HEK293 (cell line): ENCODE measurements at regions not wholly inside any gene's neighbourhood (a gene's known extent, or its start where the extent isn't known, plus 50 kb on each side); places are given as distances from the start of the nearest gene placed in this dataset.

Experiments used
- CTCF ChIA-PET: fragments of 350-600 bp; formaldehyde crosslinking; extraction: SDS; loops from one replicate; lab custom pipeline; 2021; ENCODE audit warnings: antibody characterized with exemption; lab: Yijun Ruan, JAX
- POLR2A ChIA-PET: fragments of 300-600 bp; formaldehyde crosslinking; extraction: SDS; loops from one replicate; lab custom pipeline; 2020; ENCODE audit warnings: antibody characterized with exemption, inconsistent platforms; lab: Yijun Ruan, JAX
- H3K27ac ChIP-seq: fragments of 200-500 bp; sonication (Bioruptor generic); 2 replicates; pipeline ENCODE4 v1.5.1; 2014; ENCODE audit warnings: low read depth, low read length, control low read depth, inconsistent platforms; ENCODE audit errors: extremely low read depth
- H3K36me3 ChIP-seq, 2 experiments: fragments of 200-500 bp in 1 of 2; sonication (Bioruptor generic) in 1 of 2; 1 replicate in 1 of 2; 2 replicates in 1 of 2; pipeline ENCODE4 v1.5.1; 2014 to 2017; ENCODE audit warnings: inconsistent platforms in 2 of 2, low read length in 2 of 2; ENCODE audit not compliant: control insufficient read depth in 2 of 2, insufficient read depth in 1 of 2
- H3K4me1 ChIP-seq: fragments of 200-500 bp; sonication (Bioruptor generic); 2 replicates; pipeline ENCODE4 v1.5.1; 2014; ENCODE audit warnings: mild to moderate bottlenecking, low read length, inconsistent platforms; ENCODE audit not compliant: control insufficient read depth, insufficient read depth
- H3K4me3 ChIP-seq: 2 replicates; pipeline ENCODE4 v1.5.1; 2011; ENCODE audit warnings: low read depth, mild to moderate bottlenecking, control low read depth, low read length, moderate library complexity
- H3K9me3 ChIP-seq: fragments of 200-500 bp; sonication (Bioruptor generic); 2 replicates; pipeline ENCODE4 v1.5.1; 2014; ENCODE audit warnings: low read depth, low read length, inconsistent platforms; ENCODE audit not compliant: control insufficient read depth, insufficient read depth
- ATF2 ChIP-seq: fragments of 450-650 bp; formaldehyde crosslinking; IDR thresholded peaks from 2 replicates; pipeline ENCODE4 v1.5.1; 2016; ENCODE audit warnings: missing biosample characterization, missing genetic modification characterization, low read depth
- EGR2 ChIP-seq: fragments of 450-650 bp; formaldehyde crosslinking; IDR thresholded peaks from 2 replicates; pipeline ENCODE4 v1.5.1; 2016; ENCODE audit warnings: low read depth, missing biosample characterization, missing genetic modification characterization
- GLIS1 ChIP-seq: fragments of 450-650 bp; formaldehyde crosslinking; IDR thresholded peaks from 2 replicates; pipeline ENCODE4 v1.5.1; 2016; ENCODE audit warnings: missing biosample characterization, missing genetic modification characterization
- IKZF3 ChIP-seq: fragments of 450-650 bp; IDR thresholded peaks from 2 replicates; pipeline ENCODE4 v1.5.0; 2018; ENCODE audit warnings: missing biosample characterization, mild to moderate bottlenecking, missing genetic modification characterization, moderate library complexity
- KLF9 ChIP-seq: fragments of 450-650 bp; formaldehyde crosslinking; IDR thresholded peaks from 2 replicates; pipeline ENCODE4 v1.5.1; 2016; ENCODE audit warnings: missing biosample characterization, missing genetic modification characterization, low read depth
- REPIN1 ChIP-seq: fragments of 450-650 bp; formaldehyde crosslinking; IDR thresholded peaks from 2 replicates; pipeline ENCODE4 v1.5.1; 2017; ENCODE audit warnings: missing biosample characterization, missing genetic modification characterization, low read depth
- YY1 ChIP-seq: fragments of 450-650 bp; formaldehyde crosslinking; IDR thresholded peaks from 2 replicates; pipeline ENCODE4 v1.5.1; 2018; ENCODE audit warnings: missing biosample characterization, missing genetic modification characterization
- ZBTB44 ChIP-seq: fragments of 450-650 bp; IDR thresholded peaks from 2 replicates; pipeline ENCODE4 v1.5.1; 2018; ENCODE audit warnings: missing biosample characterization, mild to moderate bottlenecking, missing genetic modification characterization
- ZBTB48 ChIP-seq: fragments of 450-650 bp; formaldehyde crosslinking; IDR thresholded peaks from 2 replicates; pipeline ENCODE4 v1.5.1; 2016; ENCODE audit warnings: missing biosample characterization, missing genetic modification characterization
- ZBTB7A ChIP-seq: fragments of 450-650 bp; formaldehyde crosslinking; IDR thresholded peaks from 2 replicates; pipeline ENCODE4 v1.5.1; 2016; ENCODE audit warnings: low read depth, missing biosample characterization, missing genetic modification characterization
- ZEB2 ChIP-seq: fragments of 450-650 bp; formaldehyde crosslinking; IDR thresholded peaks from 2 replicates; pipeline ENCODE4 v1.5.1; 2016; ENCODE audit warnings: missing biosample characterization, missing genetic modification characterization
- ZIC2 ChIP-seq: fragments of 450-650 bp; formaldehyde crosslinking; IDR thresholded peaks from 2 replicates; pipeline ENCODE4 v1.5.1; 2016; ENCODE audit warnings: missing biosample characterization, missing genetic modification characterization
- ZNF132 ChIP-seq: fragments of 450-650 bp; formaldehyde crosslinking; IDR thresholded peaks from 2 replicates; pipeline ENCODE4 v1.5.1; 2017; ENCODE audit warnings: missing biosample characterization, missing genetic modification characterization, borderline replicate concordance
- ZNF140 ChIP-seq: fragments of 450-650 bp; formaldehyde crosslinking; IDR thresholded peaks from 2 replicates; pipeline ENCODE4 v1.5.1; 2016; ENCODE audit warnings: missing biosample characterization, missing genetic modification characterization
- ZNF23 ChIP-seq: fragments of 450-650 bp; formaldehyde crosslinking; IDR thresholded peaks from 2 replicates; pipeline ENCODE4 v1.5.1; 2016; ENCODE audit warnings: missing biosample characterization, missing genetic modification characterization, borderline replicate concordance
- ZNF266 ChIP-seq: fragments of 450-650 bp; formaldehyde crosslinking; IDR thresholded peaks from 2 replicates; pipeline ENCODE4 v1.5.1; 2016; ENCODE audit warnings: missing biosample characterization, missing genetic modification characterization, low read depth
- ZNF37A ChIP-seq: fragments of 450-650 bp; IDR thresholded peaks from 2 replicates; pipeline ENCODE4 v1.5.1; 2018; ENCODE audit warnings: missing biosample characterization, missing genetic modification characterization
- ZNF433 ChIP-seq: fragments of 450-650 bp; formaldehyde crosslinking; IDR thresholded peaks from 2 replicates; pipeline ENCODE4 v1.5.1; 2016; ENCODE audit warnings: missing biosample characterization, missing genetic modification characterization, low read depth
- ZNF518A ChIP-seq: fragments of 450-650 bp; formaldehyde crosslinking; conservative IDR thresholded peaks from 2 replicates; pipeline ENCODE4 v1.5.1; 2016; ENCODE audit warnings: low read depth, missing biosample characterization, missing genetic modification characterization
- ZNF555 ChIP-seq: fragments of 450-650 bp; formaldehyde crosslinking; conservative IDR thresholded peaks from 2 replicates; pipeline ENCODE4 v1.5.1; 2017; ENCODE audit warnings: missing biosample characterization, mild to moderate bottlenecking, missing genetic modification characterization, inconsistent platforms
- ZNF560 ChIP-seq: fragments of 450-650 bp; formaldehyde crosslinking; IDR thresholded peaks from 2 replicates; pipeline ENCODE4 v1.5.1; 2017; ENCODE audit warnings: missing biosample characterization, missing genetic modification characterization, borderline replicate concordance
- ZNF561 ChIP-seq: fragments of 450-650 bp; IDR thresholded peaks from 2 replicates; pipeline ENCODE4 v1.5.1; 2018; ENCODE audit warnings: missing biosample characterization, missing genetic modification characterization, borderline replicate concordance
- ZNF747 ChIP-seq: fragments of 450-650 bp; formaldehyde crosslinking; IDR thresholded peaks from 2 replicates; pipeline ENCODE4 v1.5.1; 2016; ENCODE audit warnings: missing biosample characterization, missing genetic modification characterization
- ZNF76 ChIP-seq: fragments of 450-650 bp; formaldehyde crosslinking; IDR thresholded peaks from 2 replicates; pipeline ENCODE4; 2016; ENCODE audit warnings: low read depth, missing biosample characterization, missing genetic modification characterization, borderline replicate concordance
- ZNF768 ChIP-seq: fragments of 450-650 bp; formaldehyde crosslinking; IDR thresholded peaks from 2 replicates; pipeline ENCODE4 v1.5.1; 2018; ENCODE audit warnings: missing biosample characterization, mild to moderate bottlenecking, missing genetic modification characterization

DNA sequence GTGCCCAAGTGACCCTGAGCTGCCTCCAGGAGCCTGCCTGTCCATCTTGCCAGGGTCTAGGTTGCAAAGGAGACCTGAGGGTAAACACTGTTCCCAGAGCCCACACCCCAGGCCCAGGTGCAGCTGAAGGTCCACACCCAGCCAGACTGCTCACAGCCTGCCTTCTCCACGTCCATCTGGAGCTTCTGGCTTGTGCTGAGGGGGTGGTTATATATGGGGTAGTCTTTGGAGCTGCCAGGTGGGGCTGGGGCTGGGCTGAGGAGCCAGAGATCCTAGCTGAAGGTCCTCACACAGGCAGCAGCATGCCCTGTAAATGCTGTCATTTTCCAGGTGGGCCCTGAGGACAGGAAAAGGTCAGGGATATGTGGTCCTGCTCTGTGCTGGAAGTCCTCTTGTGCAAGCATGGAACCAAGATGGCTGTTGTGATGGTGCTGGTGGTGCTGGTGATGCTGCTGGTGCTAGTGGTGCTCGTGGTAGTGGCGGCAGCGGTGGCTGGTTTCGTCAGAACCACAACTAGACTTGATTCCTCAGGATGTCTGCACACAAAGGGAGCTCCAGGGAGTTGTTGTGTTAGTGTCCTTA is 182.7 kb downstream of the MATN1 start:
- Histone ChIP-seq H3K4me3 (no peak overlapping the region), H3K36me3 (no peaks in the 10 kb centered on the region), H3K9me3 (no peaks in the 10 kb centered on the region), H3K4me1 (no peaks in the 10 kb centered on the region)
- CTCF ChIA-PET = no interaction called here
- POLR2A ChIA-PET = no interaction called here
- TF ChIP-seq IKZF3 (no peak), ZNF555 (tag by site-specific recombination) (no peak), KLF9 (no peak), ZNF433 (no peak), ZNF561 (tag by site-specific recombination) (no peak), YY1 (tag by site-specific recombination) (no peak), ZNF140 (tag by site-specific recombination) (no peak), ZNF37A (no peak), ZBTB7A (no peak), ZNF747 (tag by site-specific recombination) (no peak), REPIN1 (tag by site-specific recombination) (no peak), ZNF23 (no peak), ATF2 (tag by site-specific recombination) (no peak)
- TF ChIP-seq, all 188 proteins: peak for 0
- no peak overlapping the region for H3K27ac ChIP-seq

- CTCF ChIA-PET = no interaction called here
- no peaks in the 10 kb centered on the region for H3K36me3 ChIP-seq
- TF ChIP-seq ZBTB48 (tag by site-specific recombination) (no peak), ZNF768 (tag by site-specific recombination) (no peak), ZNF132 (tag by site-specific recombination) (no peak), ZIC2 (tag by site-specific recombination) (no peak), ZNF266 (tag by site-specific recombination) (no peak), ZNF76 (tag by site-specific recombination) (no peak), ZNF518A (tag by site-specific recombination) (no peak), ZBTB44 (tag by site-specific recombination) (no peak), ZEB2 (tag by site-specific recombination) (no peak), EGR2 (tag by site-specific recombination) (no peak), ZNF560 (tag by site-specific recombination) (no peak), GLIS1 (no peak)
- H3K9me3 ChIP-seq = no peaks in the 10 kb centered on the region
- no peaks in the 10 kb centered on the region for H3K4me1 ChIP-seq
- POLR2A ChIA-PET = no interaction called here
- H3K27ac ChIP-seq = no peak overlapping the region
- H3K4me3 ChIP-seq = no peak overlapping the region
Observed at GRCh38 chr1:30539884-30540283, 183.5 kb downstream of the MATN1 start.
